ENCODE measurements at regions not wholly inside any gene's neighbourhood (a gene's known extent, or its start where the extent isn't known, plus 50 kb on each side); places are given as distances from the start of the nearest gene placed in this dataset.

DNA sequence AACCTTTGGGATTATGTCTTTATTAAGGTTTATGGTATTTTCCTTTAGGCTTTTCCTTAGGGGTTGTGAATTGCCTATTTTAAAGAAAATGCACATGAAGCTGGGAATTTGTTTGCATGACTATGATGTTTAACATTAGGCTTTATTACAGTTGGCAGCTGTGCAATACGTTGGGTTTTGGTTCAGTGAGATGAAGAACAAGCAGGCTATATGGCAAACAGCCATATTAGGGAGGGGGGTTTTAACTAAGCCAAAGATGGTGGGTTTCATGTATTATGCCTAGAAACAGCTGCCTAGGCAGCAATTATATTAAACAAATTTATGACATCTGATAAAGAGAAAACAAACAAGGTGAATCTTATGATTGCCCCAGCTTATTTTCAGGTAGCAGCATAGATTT, 880.8 kb downstream of the FAM181B start:
- TF ChIP-seq YY1 (IDR thresholded peaks at IDR 0.05; ENCODE audit: insufficient read depth, insufficient read length): no peak
- no peak for TF ChIP-seq SUZ12 (IDR thresholded peaks at IDR 0.05; ENCODE audit: extremely low read depth, insufficient read depth, insufficient read length)
- TF ChIP-seq ZNF274 (IDR thresholded peaks at IDR 0.05; ENCODE audit: low read depth, low read length): no peak
